A673 (cell line): ENCODE measurements at regions not wholly inside any gene's neighbourhood (a gene's known extent, or its start where the extent isn't known, plus 50 kb on each side); places are given as distances from the start of the nearest gene placed in this dataset.

Experiments
- EZH2 ChIP-seq: fragments of 200-600 bp; sonication (generic); IDR thresholded peaks from 2 replicates; pipeline ENCODE4 v1.6.1; 2017; ENCODE audit warnings: borderline replicate concordance, low read depth, mild to moderate bottlenecking, mixed read lengths, antibody characterized with exemption, low read length; ENCODE audit not compliant: poor library complexity, severe bottlenecking
- TF ChIP-seq, protein P1 (sequence below): fragments of 300-800, 200-600 bp; sonication (generic); conservative IDR thresholded peaks from 2 replicates; pipeline ENCODE4 v1.5.1; 2017; ENCODE audit warnings: low read depth, mild to moderate bottlenecking, antibody characterized with exemption, low read length, moderate library complexity, mixed read lengths

DNA sequence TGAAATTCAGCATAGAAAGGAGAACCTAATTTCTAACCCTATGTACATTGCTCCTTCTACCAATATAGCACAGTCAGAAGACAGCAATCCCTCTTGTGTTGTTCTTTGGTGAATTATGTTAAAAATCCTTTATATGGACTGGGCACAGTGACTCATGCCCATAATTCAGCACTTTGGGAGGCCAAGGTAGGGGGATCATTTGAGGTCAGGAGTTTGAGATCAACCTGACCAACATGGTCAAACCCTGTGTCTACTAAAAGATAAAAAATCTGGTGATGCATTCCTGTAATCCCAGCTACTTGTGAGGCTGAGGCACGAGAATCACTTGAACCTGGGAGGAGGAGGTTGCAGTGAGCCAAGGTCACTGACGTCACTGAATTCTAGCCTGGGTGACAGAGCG, 195.6 kb downstream of the TMX3 start:
- TF ChIP-seq EZH2, result no peak
- TF ChIP-seq, protein P1, sequence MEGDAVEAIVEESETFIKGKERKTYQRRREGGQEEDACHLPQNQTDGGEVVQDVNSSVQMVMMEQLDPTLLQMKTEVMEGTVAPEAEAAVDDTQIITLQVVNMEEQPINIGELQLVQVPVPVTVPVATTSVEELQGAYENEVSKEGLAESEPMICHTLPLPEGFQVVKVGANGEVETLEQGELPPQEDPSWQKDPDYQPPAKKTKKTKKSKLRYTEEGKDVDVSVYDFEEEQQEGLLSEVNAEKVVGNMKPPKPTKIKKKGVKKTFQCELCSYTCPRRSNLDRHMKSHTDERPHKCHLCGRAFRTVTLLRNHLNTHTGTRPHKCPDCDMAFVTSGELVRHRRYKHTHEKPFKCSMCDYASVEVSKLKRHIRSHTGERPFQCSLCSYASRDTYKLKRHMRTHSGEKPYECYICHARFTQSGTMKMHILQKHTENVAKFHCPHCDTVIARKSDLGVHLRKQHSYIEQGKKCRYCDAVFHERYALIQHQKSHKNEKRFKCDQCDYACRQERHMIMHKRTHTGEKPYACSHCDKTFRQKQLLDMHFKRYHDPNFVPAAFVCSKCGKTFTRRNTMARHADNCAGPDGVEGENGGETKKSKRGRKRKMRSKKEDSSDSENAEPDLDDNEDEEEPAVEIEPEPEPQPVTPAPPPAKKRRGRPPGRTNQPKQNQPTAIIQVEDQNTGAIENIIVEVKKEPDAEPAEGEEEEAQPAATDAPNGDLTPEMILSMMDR, result no peak
